ENCODE measurements at regions not wholly inside any gene's neighbourhood (a gene's known extent, or its start where the extent isn't known, plus 50 kb on each side); places are given as distances from the start of the nearest gene placed in this dataset.

GRCh38 chrX:7235071-7235470, 87.1 kb upstream of the PUDP start:
- Histone ChIP-seq H3K4me1 (ENCODE audit: control insufficient read depth in 2 of 2, insufficient read depth in 2 of 2, low read length in 2 of 2) (no peaks in the 10 kb centered on the region), H3K9me3 (ENCODE audit: control insufficient read depth in 2 of 3, low read length in 3 of 3) (no peaks in the 10 kb centered on the region), H3K27ac (ENCODE audit: low read depth, low read length) (no peak overlapping the region), H3K36me3 (ENCODE audit: control insufficient read depth in 2 of 3, insufficient read depth in 3 of 3, low read length in 3 of 3) (no peaks in the 10 kb centered on the region), H3K27me3 (ENCODE audit: control insufficient read depth in 2 of 2, insufficient read depth in 2 of 2, low read length in 2 of 2) (no peaks in the 10 kb centered on the region), H3K4me3 (ENCODE audit: low read length) (no peak overlapping the region)
- H3K4me1 Mint-ChIP-seq = no peaks in the 10 kb centered on the region
- H3K9me3 Mint-ChIP-seq = peaks cover 0 to 2% (median 0%) of the 10 kb centered on the region in 11 donors
- POLR2A ChIA-PET = no interaction called here
- DNase-seq = no peak
- ATAC-seq = no peak
- CTCF ChIA-PET = no interaction called here
- H3K27me3 Mint-ChIP-seq = peaks cover 0 to 3% (median 0%) of the 10 kb centered on the region in 5 donors
- H3K27ac Mint-ChIP-seq = no peak overlapping the region
- intact Hi-C loops (cut with micrococcal nuclease) = no loop called here
- H3K4me3 Mint-ChIP-seq = no peak overlapping the region
- no peaks in the 10 kb centered on the region for H3K36me3 Mint-ChIP-seq

DNA sequence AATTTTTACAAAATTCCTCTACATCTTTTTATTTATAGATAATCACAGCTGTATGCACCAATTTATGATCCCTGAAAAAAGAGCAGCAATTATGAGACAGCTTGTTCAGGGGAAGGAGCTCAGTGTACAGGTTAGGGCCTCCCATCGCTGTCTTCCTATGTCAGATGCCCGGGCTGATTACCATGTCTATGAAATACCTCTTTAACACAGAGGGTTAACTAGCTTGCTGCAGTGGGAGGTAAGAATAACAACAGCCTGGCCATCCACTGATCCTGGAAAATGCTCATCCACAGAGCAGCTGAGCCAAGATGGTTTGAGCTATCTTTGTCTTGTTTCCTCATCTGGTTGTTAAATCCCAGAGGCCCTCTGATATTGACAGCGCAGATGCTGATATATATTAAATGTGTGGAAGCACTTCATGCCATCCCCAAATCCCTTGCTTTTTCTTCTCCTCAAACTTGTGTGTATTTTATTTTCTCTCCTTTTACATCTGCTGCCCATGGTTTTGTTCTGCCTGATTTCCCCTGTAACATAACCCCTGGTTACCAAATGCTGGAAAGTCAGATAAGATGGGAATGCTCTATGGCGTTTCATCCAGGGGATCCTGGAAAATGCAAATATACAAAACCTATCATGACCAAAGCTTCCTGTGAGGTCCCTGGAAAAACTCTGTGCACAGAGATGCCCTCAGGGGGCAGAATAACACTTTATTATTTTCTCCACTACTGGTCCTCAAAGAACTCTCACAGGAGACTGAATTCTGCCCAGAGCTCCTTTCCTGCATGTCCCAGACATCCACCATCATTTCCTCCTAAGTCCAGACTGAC, 85.8 kb upstream of the PUDP start:
- Mint-ChIP-seq H3K4me3 (no peak overlapping the region), H3K27me3 (peaks cover 0 to 3% (median 0%) of the 10 kb centered on the region in 5 donors), H3K4me1 (no peaks in the 10 kb centered on the region), H3K27ac (no peak overlapping the region), H3K9me3 (peaks cover 0 to 2% (median 0%) of the 10 kb centered on the region in 11 donors), H3K36me3 (no peaks in the 10 kb centered on the region)
- Histone ChIP-seq H3K4me1 (ENCODE audit: control insufficient read depth in 2 of 2, insufficient read depth in 2 of 2, low read length in 2 of 2) (no peaks in the 10 kb centered on the region), H3K4me3 (ENCODE audit: low read length) (no peak overlapping the region), H3K9me3 (ENCODE audit: control insufficient read depth in 2 of 3, low read length in 3 of 3) (no peaks in the 10 kb centered on the region), H3K36me3 (ENCODE audit: control insufficient read depth in 2 of 3, insufficient read depth in 3 of 3, low read length in 3 of 3) (no peaks in the 10 kb centered on the region), H3K27ac (ENCODE audit: low read depth, low read length) (no peak overlapping the region), H3K27me3 (ENCODE audit: control insufficient read depth in 2 of 2, insufficient read depth in 2 of 2, low read length in 2 of 2) (no peaks in the 10 kb centered on the region)
- ATAC-seq (no peak), DNase-seq (no peak)
- ChIA-PET CTCF (no interaction called here), POLR2A (no interaction called here)
- intact Hi-C loops (cut with micrococcal nuclease) = no loop called here

DNA sequence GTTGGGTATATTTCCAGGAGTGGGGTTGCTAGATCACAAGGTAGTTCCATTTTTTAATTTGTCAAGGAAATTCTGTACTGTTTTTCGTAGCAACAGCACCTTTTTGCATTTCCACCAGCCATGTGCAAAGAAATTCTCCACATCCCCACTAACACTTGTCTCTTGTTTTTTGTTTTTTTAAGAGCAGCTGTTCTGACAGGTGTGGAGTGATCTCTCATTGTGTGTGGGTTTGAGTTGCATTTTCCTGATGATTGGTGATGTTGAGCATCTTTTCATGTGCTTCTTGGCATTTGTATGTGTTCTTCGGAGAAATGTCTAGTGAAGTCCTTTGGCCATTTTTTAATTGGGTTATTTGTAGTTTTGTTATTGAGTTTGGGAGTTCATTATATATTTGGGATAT, 80.3 kb upstream of the PUDP start:
- Mint-ChIP-seq H3K4me1 (no peaks in the 10 kb centered on the region), H3K27ac (no peak overlapping the region), H3K9me3 (no peaks in the 10 kb centered on the region), H3K27me3 (no peaks in the 10 kb centered on the region), H3K36me3 (no peaks in the 10 kb centered on the region), H3K4me3 (no peak overlapping the region)
- ChIA-PET POLR2A (interaction anchor here (0.5 kb wide), 1 partner anchor 8 kb away, joined by 3 read pairs; no protein-coding TSS in a partner anchor), CTCF (no interaction called here)
- ATAC-seq = no peak
- no peaks in the 10 kb centered on the region for H3K36me3 ChIP-seq (ENCODE audit: control insufficient read depth in 2 of 3, insufficient read depth in 3 of 3, low read length in 3 of 3)
- H3K4me1 ChIP-seq (ENCODE audit: control insufficient read depth in 2 of 2, insufficient read depth in 2 of 2, low read length in 2 of 2) = no peaks in the 10 kb centered on the region
- H3K27me3 ChIP-seq (ENCODE audit: control insufficient read depth in 2 of 2, insufficient read depth in 2 of 2, low read length in 2 of 2) = no peaks in the 10 kb centered on the region
- no peak for DNase-seq
- intact Hi-C loops (cut with micrococcal nuclease) = no loop called here
- no peak overlapping the region for H3K4me3 ChIP-seq (ENCODE audit: low read length)
- no peak overlapping the region for H3K27ac ChIP-seq (ENCODE audit: low read depth, low read length)
- no peaks in the 10 kb centered on the region for H3K9me3 ChIP-seq (ENCODE audit: control insufficient read depth in 2 of 3, low read length in 3 of 3)

GRCh38 chrX:7225338-7225737, 77.4 kb upstream of the PUDP start:
- ChIA-PET CTCF (no interaction called here), POLR2A (no interaction called here)
- Histone ChIP-seq H3K9me3 (ENCODE audit: control insufficient read depth in 2 of 3, low read length in 3 of 3) (no peaks in the 10 kb centered on the region), H3K36me3 (ENCODE audit: control insufficient read depth in 2 of 3, insufficient read depth in 3 of 3, low read length in 3 of 3) (no peaks in the 10 kb centered on the region), H3K4me1 (ENCODE audit: control insufficient read depth in 2 of 2, insufficient read depth in 2 of 2, low read length in 2 of 2) (no peaks in the 10 kb centered on the region), H3K27me3 (ENCODE audit: control insufficient read depth in 2 of 2, insufficient read depth in 2 of 2, low read length in 2 of 2) (no peaks in the 10 kb centered on the region), H3K4me3 (ENCODE audit: low read length) (no peak overlapping the region), H3K27ac (ENCODE audit: low read depth, low read length) (no peak overlapping the region)
- Mint-ChIP-seq H3K4me1 (no peaks in the 10 kb centered on the region), H3K9me3 (peaks cover 0 to 5% (median 0%) of the 10 kb centered on the region in 11 donors), H3K36me3 (peaks cover 0 to 8% (median 4%) of the 10 kb centered on the region in 5 donors), H3K4me3 (no peak overlapping the region), H3K27ac (no peak overlapping the region), H3K27me3 (no peaks in the 10 kb centered on the region)
- DNase-seq (no peak), ATAC-seq (no peak)
- intact Hi-C loops (cut with micrococcal nuclease) = no loop called here

- Histone ChIP-seq H3K27me3 (ENCODE audit: control insufficient read depth in 2 of 2, insufficient read depth in 2 of 2, low read length in 2 of 2) (no peaks in the 10 kb centered on the region), H3K36me3 (ENCODE audit: control insufficient read depth in 2 of 3, insufficient read depth in 3 of 3, low read length in 3 of 3) (no peaks in the 10 kb centered on the region), H3K9me3 (ENCODE audit: control insufficient read depth in 2 of 3, low read length in 3 of 3) (no peaks in the 10 kb centered on the region), H3K4me1 (ENCODE audit: control insufficient read depth in 2 of 2, insufficient read depth in 2 of 2, low read length in 2 of 2) (no peaks in the 10 kb centered on the region), H3K27ac (ENCODE audit: low read depth, low read length) (no peak overlapping the region), H3K4me3 (ENCODE audit: low read length) (no peak overlapping the region)
- intact Hi-C loops (cut with micrococcal nuclease) = no loop called here
- H3K4me1 Mint-ChIP-seq = no peaks in the 10 kb centered on the region
- ATAC-seq (no peak), DNase-seq (no peak)
- H3K4me3 Mint-ChIP-seq = no peak overlapping the region
- H3K9me3 Mint-ChIP-seq = peaks cover 0 to 5% (median 0%) of the 10 kb centered on the region in 11 donors
- POLR2A ChIA-PET = no interaction called here
- CTCF ChIA-PET = no interaction called here
- peaks cover 0 to 8% (median 4%) of the 10 kb centered on the region in 5 donors for H3K36me3 Mint-ChIP-seq
- H3K27me3 Mint-ChIP-seq = no peaks in the 10 kb centered on the region
- H3K27ac Mint-ChIP-seq = peak overlapping the region in 1 of 9 donors; percentile 19
These were observed 75.3 kb upstream of the PUDP start for GRCh38 chrX:7223271-7223670.

- intact Hi-C loops (cut with micrococcal nuclease) = no loop called here
- H3K27ac ChIP-seq (ENCODE audit: low read depth, low read length) = no peak overlapping the region
- POLR2A ChIA-PET = no interaction called here
These were observed 72.2 kb upstream of the PUDP start for GRCh38 chrX:7220121-7220520.

GRCh38 chrX:7219153-7219705, 71.3 kb upstream of the PUDP start:
- no peak overlapping the region for H3K4me3 ChIP-seq (ENCODE audit: low read length)
- ChIA-PET POLR2A (no interaction called here), CTCF (no interaction called here)
- H3K4me1 ChIP-seq (ENCODE audit: control insufficient read depth in 2 of 2, insufficient read depth in 2 of 2, low read length in 2 of 2) = no peaks in the 10 kb centered on the region
- H3K9me3 Mint-ChIP-seq = peaks cover 0 to 5% (median 0%) of the 10 kb centered on the region in 11 donors
- H3K9me3 ChIP-seq (ENCODE audit: control insufficient read depth in 2 of 3, low read length in 3 of 3) = no peaks in the 10 kb centered on the region
- ATAC-seq (no peak), DNase-seq (no peak)
- no peaks in the 10 kb centered on the region for H3K27me3 Mint-ChIP-seq
- no peak overlapping the region for H3K27ac ChIP-seq (ENCODE audit: low read depth, low read length)
- H3K27ac Mint-ChIP-seq = no peak overlapping the region
- no peaks in the 10 kb centered on the region for H3K4me1 Mint-ChIP-seq
- intact Hi-C loops (cut with micrococcal nuclease) = no loop called here
- no peak overlapping the region for H3K4me3 Mint-ChIP-seq
- H3K36me3 ChIP-seq (ENCODE audit: control insufficient read depth in 2 of 3, insufficient read depth in 3 of 3, low read length in 3 of 3) = no peaks in the 10 kb centered on the region
- peaks cover 0 to 8% (median 4%) of the 10 kb centered on the region in 5 donors for H3K36me3 Mint-ChIP-seq
- H3K27me3 ChIP-seq (ENCODE audit: control insufficient read depth in 2 of 2, insufficient read depth in 2 of 2, low read length in 2 of 2) = no peaks in the 10 kb centered on the region

More at GRCh38 chrX:7220121-7220520, 72.2 kb upstream of the PUDP start:
- no peaks in the 10 kb centered on the region for H3K9me3 ChIP-seq (ENCODE audit: control insufficient read depth in 2 of 3, low read length in 3 of 3)
- no peak overlapping the region for H3K4me3 Mint-ChIP-seq
- ATAC-seq (no peak), DNase-seq (no peak)
- H3K4me1 Mint-ChIP-seq = no peaks in the 10 kb centered on the region
- H3K27me3 Mint-ChIP-seq = no peaks in the 10 kb centered on the region
- H3K27me3 ChIP-seq (ENCODE audit: control insufficient read depth in 2 of 2, insufficient read depth in 2 of 2, low read length in 2 of 2) = no peaks in the 10 kb centered on the region
- H3K36me3 Mint-ChIP-seq = peaks cover 0 to 8% (median 4%) of the 10 kb centered on the region in 5 donors
- CTCF ChIA-PET = no interaction called here
- H3K27ac Mint-ChIP-seq = no peak overlapping the region
- no peaks in the 10 kb centered on the region for H3K36me3 ChIP-seq (ENCODE audit: control insufficient read depth in 2 of 3, insufficient read depth in 3 of 3, low read length in 3 of 3)
- no peak overlapping the region for H3K4me3 ChIP-seq (ENCODE audit: low read length)
- H3K9me3 Mint-ChIP-seq = peaks cover 0 to 5% (median 0%) of the 10 kb centered on the region in 11 donors
- H3K4me1 ChIP-seq (ENCODE audit: control insufficient read depth in 2 of 2, insufficient read depth in 2 of 2, low read length in 2 of 2) = no peaks in the 10 kb centered on the region

Data from naive thymus-derived CD4-positive, alpha-beta T cell (primary cell).